ENCODE measurements at regions not wholly inside any gene's neighbourhood (a gene's known extent, or its start where the extent isn't known, plus 50 kb on each side); places are given as distances from the start of the nearest gene placed in this dataset.

- no peak for DNase-seq
Measured at GRCh38 chr7:22618528-22618927, 108.5 kb upstream of the IL6 start.

GRCh38 chr7:22617166-22617565 is 109.8 kb upstream of the IL6 start:
- DNase-seq = no peak

GRCh38 chr7:22613496-22613895 is 113.5 kb upstream of the IL6 start:
- DNase-seq = no peak

GRCh38 chr7:22612776-22613175 is 112.8 kb upstream of the STEAP1B start:
- DNase-seq = no peak

- no peak for DNase-seq
Measured at GRCh38 chr7:22611758-22612079, 111.7 kb upstream of the STEAP1B start.

- no peak for DNase-seq
Measured at GRCh38 chr7:22610951-22611757, 111.2 kb upstream of the STEAP1B start.

GRCh38 chr7:22610263-22610662 is 110.3 kb upstream of the STEAP1B start:
- DNase-seq = no peak

- DNase-seq = no peak
Measured at GRCh38 chr7:22607180-22607579, 107.2 kb upstream of the STEAP1B start.

- no peak for DNase-seq
Measured at GRCh38 chr7:22604246-22604645, 104.3 kb upstream of the STEAP1B start.

GRCh38 chr7:22601812-22602565 is 102.0 kb upstream of the STEAP1B start:
- DNase-seq = no peak

- no peak for DNase-seq
Measured at GRCh38 chr7:22601408-22601807, 101.4 kb upstream of the STEAP1B start.

- no peak for DNase-seq
Measured at GRCh38 chr7:22601003-22601402, 101.0 kb upstream of the STEAP1B start.

- DNase-seq = no peak
Measured at GRCh38 chr7:22598318-22598920, 98.4 kb upstream of the STEAP1B start.

GRCh38 chr7:22597844-22598243 is 97.9 kb upstream of the STEAP1B start:
- no peak for DNase-seq

- DNase-seq = no peak
Measured at GRCh38 chr7:22596763-22597400, 96.9 kb upstream of the STEAP1B start.

- no peak for DNase-seq
Measured at GRCh38 chr7:22594020-22594419, 94.0 kb upstream of the STEAP1B start.

GRCh38 chr7:22591271-22591670 is 91.3 kb upstream of the STEAP1B start:
- DNase-seq = no peak

- no peak for DNase-seq
Measured at GRCh38 chr7:22589641-22590201, 89.7 kb upstream of the STEAP1B start.

GRCh38 chr7:22588351-22588750 is 88.4 kb upstream of the STEAP1B start:
- DNase-seq = no peak

- no peak for DNase-seq
Measured at GRCh38 chr7:22587322-22587721, 87.3 kb upstream of the STEAP1B start.

GRCh38 chr7:22586786-22587140 is 86.8 kb upstream of the STEAP1B start:
- DNase-seq = peak; percentile 46

- no peak for DNase-seq
Measured at GRCh38 chr7:22586101-22586785, 86.3 kb upstream of the STEAP1B start.

GRCh38 chr7:22584179-22584578 is 84.2 kb upstream of the STEAP1B start:
- no peak for DNase-seq
